GM19099 (cell line): ENCODE measurements at regions not wholly inside any gene's neighbourhood (a gene's known extent, or its start where the extent isn't known, plus 50 kb on each side); places are given as distances from the start of the nearest gene placed in this dataset.

ENCODE experiments used
- POLR2A ChIP-seq: IDR thresholded peaks from 3 replicates; pipeline ENCODE4 v1.6.1; 2011; ENCODE audit warnings: low read depth; ENCODE audit not compliant: insufficient read length; ENCODE audit errors: extremely low read depth

DNA sequence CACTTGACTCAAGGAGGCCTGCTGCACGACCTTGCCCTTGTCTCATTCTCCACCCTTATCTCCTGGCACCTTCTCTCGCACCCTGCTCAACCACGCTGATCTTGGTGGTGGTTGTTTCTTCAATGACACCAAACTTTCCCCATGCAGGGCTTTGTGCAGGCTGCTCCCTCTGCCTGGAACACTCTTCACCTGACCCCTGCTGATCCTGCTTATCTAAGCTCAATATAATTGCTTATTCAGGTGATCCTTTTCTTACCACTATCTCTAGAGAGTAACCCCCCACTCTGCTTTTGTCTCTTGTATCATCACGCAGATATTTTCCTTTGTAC is 604.4 kb downstream of the BUD13 start:
- TF ChIP-seq POLR2A, result no peak

- TF ChIP-seq POLR2A, result no peak
These were observed 604.9 kb downstream of the BUD13 start for GRCh38 chr11:116167706-116168458.

GRCh38 chr11:116166573-116167465 is 606.0 kb downstream of the BUD13 start:
- TF ChIP-seq POLR2A, result no peak

GRCh38 chr11:116164843-116165242 is 607.9 kb downstream of the BUD13 start:
- no peak for TF ChIP-seq POLR2A

- no peak for TF ChIP-seq POLR2A
These were observed 609.9 kb downstream of the BUD13 start for GRCh38 chr11:116162886-116163230.

DNA sequence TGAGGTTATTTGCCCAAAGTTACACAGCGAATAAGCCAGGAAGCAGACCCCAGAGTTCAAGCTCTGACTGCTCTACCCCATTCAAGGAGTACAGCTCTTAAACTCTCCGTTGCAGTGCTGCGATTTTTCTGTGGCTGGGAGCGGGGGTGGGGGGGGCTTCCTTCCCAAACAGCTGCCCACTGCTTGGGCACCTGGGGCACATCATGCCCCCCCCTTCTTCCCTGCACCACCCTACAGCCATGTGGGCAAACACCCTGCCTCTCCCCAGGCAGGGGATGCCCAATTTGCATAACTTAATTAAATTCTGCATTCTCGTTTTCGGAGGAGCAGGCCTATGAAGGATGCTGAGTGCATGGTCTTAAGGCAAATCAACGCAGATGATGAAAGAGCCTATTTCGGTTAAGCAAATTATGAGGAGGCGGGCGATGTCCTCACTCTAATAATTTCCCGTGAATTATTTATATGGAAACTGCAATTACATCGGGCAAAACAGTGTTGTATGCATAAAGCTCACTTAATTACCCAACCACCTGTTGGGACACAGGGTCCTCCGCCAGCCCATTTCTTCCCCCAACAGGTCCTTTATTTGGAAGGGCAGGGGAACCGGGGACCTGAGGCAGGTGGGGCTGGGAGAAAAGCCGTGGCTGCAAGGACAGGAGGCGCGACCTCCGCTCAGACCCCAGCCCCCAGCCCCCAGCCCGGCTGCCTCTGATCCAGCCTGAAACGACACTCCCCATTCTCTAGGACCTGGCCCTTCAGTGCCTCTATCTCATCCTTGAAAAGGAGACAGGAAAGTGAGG is 610.5 kb downstream of the BUD13 start:
- TF ChIP-seq POLR2A, result no peak

DNA sequence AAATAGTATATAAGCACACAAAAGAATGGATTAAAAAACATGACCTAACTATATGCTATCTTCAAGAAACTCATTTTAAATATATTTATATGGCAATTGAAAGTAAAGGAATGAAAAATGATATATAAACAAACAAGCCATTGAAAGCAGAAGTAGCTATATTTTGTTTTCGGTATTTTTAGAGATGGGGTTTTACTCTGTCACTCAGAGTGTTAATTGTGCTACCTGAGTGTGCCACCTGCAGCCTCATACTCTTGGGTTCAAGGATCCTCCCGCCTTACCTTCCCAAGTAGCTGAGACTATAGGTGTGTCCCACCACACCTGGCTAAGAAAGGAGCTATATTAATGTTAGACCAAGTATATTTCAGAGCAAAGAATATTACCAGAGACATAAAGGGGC is 624.1 kb downstream of the BUD13 start:
- TF ChIP-seq POLR2A, result no peak

DNA sequence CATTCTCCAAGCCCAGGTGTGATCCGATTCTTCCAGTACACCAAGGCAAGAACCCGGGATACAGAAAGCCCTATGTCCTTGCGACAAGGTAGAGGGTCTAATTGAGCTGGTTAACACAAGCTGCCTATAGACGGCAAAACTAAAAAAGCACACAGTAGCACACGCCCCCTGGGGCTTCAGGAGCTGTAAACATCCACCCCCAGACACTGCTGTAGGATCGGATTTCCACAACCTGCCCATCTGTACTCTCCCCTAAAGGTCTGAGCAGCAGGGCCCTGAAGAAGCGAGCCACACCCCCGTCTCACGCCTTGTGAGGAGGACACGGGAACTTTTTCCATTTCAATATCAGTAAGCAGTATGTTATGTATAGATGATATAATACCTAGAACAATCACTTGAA is 624.7 kb downstream of the BUD13 start:
- no peak for TF ChIP-seq POLR2A

DNA sequence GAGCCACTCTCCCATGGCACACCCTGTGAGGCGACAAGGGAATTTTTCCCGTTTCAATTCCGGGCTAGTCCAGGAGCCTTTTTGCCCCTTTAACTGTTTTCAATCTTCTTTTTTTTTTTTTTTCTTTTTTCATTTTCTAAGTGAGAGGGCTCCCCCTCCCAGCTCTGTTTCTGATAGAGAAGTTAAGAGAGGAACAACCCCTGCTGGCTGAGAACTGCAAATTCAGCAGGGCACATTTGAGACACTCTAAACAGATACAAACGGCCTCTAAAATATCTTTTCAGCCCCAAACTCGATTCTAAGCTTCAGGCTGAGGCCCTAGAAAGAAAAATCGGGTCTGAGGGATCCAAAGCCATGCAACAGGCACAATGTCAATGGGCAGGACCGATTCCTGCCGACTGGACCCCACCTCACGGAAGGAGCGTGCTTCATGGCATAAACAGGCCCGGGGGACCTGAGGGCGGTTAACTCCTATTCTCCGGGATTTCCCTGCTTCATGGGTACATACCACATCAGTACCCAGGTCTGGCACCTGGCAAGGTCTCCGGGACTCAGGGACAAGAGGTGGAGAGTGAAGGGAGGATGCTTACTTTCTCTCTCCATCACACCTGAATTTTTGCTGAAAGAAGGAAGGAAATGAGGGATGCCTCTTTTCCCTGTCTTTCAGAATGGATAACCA is 627.5 kb downstream of the BUD13 start:
- no peak for TF ChIP-seq POLR2A

- no peak for TF ChIP-seq POLR2A
These were observed 628.3 kb downstream of the BUD13 start for GRCh38 chr11:116144387-116144958.

DNA sequence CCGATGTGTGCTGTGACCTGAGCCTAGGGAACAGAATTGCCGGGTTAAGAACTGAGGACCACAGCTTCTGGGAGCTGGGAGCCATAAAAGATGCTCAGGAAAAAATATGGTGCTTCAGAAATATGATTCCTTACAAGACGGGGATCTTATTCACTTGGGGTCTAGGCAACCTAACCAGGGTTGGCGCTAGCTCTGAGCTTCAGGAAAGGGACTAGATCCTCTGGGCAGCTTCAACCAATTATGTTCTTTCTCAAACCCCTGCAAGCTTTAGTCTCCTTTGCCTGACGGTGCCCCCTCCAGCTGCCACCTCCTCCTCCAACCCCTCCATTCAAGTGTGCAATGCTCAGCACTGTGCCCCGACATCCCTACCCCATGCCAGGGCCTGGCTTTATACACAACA is 634.1 kb upstream of the CADM1 start:
- TF ChIP-seq POLR2A, result no peak

DNA sequence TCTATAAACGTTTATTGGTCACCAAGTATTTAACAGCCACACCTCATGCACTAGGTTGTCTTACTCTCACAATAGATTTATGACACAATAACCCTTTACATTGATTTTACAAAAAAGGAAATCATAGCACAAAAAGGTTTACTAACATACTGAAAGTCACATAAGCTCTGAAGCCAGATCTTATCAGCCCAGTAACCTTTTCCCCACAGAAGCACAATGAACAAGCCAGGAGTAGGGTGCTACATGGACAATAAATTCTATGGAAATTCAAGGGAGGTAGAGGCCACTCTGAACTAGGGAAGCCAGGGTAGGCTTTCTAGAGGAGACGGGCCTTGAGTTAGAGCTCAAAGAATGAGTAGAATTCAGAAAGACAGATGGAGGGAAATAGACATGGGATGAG is 633.5 kb upstream of the CADM1 start:
- no peak for TF ChIP-seq POLR2A

GRCh38 chr11:116136987-116137674 is 632.9 kb upstream of the CADM1 start:
- no peak for TF ChIP-seq POLR2A

DNA sequence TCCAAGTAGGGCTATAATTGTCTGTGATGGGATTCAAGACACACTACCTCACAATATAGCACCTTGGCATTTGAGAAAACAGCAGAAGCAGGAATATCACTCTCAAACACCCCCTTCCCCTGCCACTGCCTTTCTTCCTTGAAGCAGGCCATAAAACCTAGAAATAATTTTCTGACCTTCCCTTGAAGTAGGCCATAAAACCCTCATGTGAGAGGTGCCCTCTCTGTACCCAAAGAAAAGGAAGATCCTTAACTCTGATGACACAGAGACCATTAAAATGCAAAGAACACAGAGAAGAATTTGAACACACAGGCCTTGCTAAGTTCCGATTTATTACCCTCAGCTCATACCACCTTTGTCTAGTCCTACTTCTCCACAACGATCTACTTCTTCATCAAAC is 631.7 kb upstream of the CADM1 start:
- no peak for TF ChIP-seq POLR2A
